Thymus (tissue), 11 donors: ENCODE measurements at regions not wholly inside any gene's neighbourhood (a gene's known extent, or its start where the extent isn't known, plus 50 kb on each side); places are given as distances from the start of the nearest gene placed in this dataset.

Experiments used
- DNase-seq, 9 donors: peaks; one replicate each; pipeline ENCODE4 v3.0.0-alpha.2; 2013; ENCODE audit warnings: low spot score in 9 of 9, low read depth in 6 of 9, missing footprints in 1 of 9
- H3K27ac ChIP-seq, 2 donors: one replicate each; pipeline ENCODE4 v1.5.1; 2013; ENCODE audit warnings: control low read depth in 1 of 2, low read depth in 1 of 2, low read length in 1 of 2, mild to moderate bottlenecking in 1 of 2, moderate library complexity in 1 of 2
- H3K27me3 ChIP-seq, 2 donors: one replicate each; pipeline ENCODE4 v1.5.1; 2013; ENCODE audit warnings: low read length in 1 of 2; ENCODE audit not compliant: control insufficient read depth in 2 of 2, insufficient read depth in 1 of 2
- H3K36me3 ChIP-seq, 2 donors: one replicate each; pipeline ENCODE4 v1.5.1; 2013; ENCODE audit warnings: low read length in 1 of 2, mild to moderate bottlenecking in 1 of 2, moderate library complexity in 1 of 2; ENCODE audit not compliant: control insufficient read depth in 2 of 2, insufficient read depth in 2 of 2
- H3K4me1 ChIP-seq, 2 donors: one replicate each; pipeline ENCODE4 v1.5.1; 2013; ENCODE audit warnings: low read length in 2 of 2; ENCODE audit not compliant: control insufficient read depth in 2 of 2, insufficient read depth in 2 of 2
- H3K4me3 ChIP-seq, 2 donors: one replicate each; pipeline ENCODE4 v1.5.1; 2013; ENCODE audit warnings: low read length in 2 of 2, control low read depth in 1 of 2, mild to moderate bottlenecking in 1 of 2
- H3K9me3 ChIP-seq, 2 donors: one replicate each; pipeline ENCODE4 v1.5.1; 2013; ENCODE audit warnings: low read length in 1 of 2, mild to moderate bottlenecking in 1 of 2; ENCODE audit not compliant: control insufficient read depth in 2 of 2, insufficient read depth in 1 of 2
- WGBS: extraction: QIAGEN DNeasy Blood & Tissue Kit; methylation state at CpG from one replicate; pipeline ENCODE4 v1.1.7; 2013; 5-methylcytosine and 5-hydroxymethylcytosine counted together
- donor health status: healthy.

GRCh38 chr5:116358015-116358523, 216.6 kb downstream of the SEMA6A start:
- Histone ChIP-seq H3K9me3 (no peaks in the 10 kb centered on the region), H3K27me3 (no peaks in the 10 kb centered on the region), H3K27ac (no peak overlapping the region), H3K4me1 (peaks cover 0 to 17% of the 10 kb centered on the region in 2 donors), H3K4me3 (no peak overlapping the region), H3K36me3 (no peaks in the 10 kb centered on the region)
- DNase-seq, result no peak

- H3K36me3 ChIP-seq, result no peaks in the 10 kb centered on the region
- no peaks in the 10 kb centered on the region for H3K9me3 ChIP-seq
- no peak overlapping the region for H3K27ac ChIP-seq
- H3K4me3 ChIP-seq, result no peak overlapping the region
- H3K27me3 ChIP-seq, result no peaks in the 10 kb centered on the region
- H3K4me1 ChIP-seq, result peaks cover 0 to 17% of the 10 kb centered on the region in 2 donors
- DNase-seq, result no peak
- 98% methylated on average over 6 of the region's 6 CpGs for WGBS
These were observed 218.6 kb downstream of the SEMA6A start for GRCh38 chr5:116355819-116356601.

GRCh38 chr5:116354699-116355098, 219.9 kb downstream of the SEMA6A start:
- Histone ChIP-seq H3K27ac (no peak overlapping the region), H3K36me3 (no peaks in the 10 kb centered on the region), H3K4me1 (peaks cover 0 to 13% of the 10 kb centered on the region in 2 donors), H3K27me3 (no peaks in the 10 kb centered on the region), H3K4me3 (no peak overlapping the region), H3K9me3 (no peaks in the 10 kb centered on the region)
- DNase-seq, result no peak

GRCh38 chr5:116347657-116348056, 227.0 kb downstream of the SEMA6A start:
- 100% methylated on average over 1 of the region's 1 CpG for WGBS

GRCh38 chr5:116343961-116344360, 230.7 kb downstream of the SEMA6A start:
- no peak overlapping the region for H3K4me3 ChIP-seq
- no peaks in the 10 kb centered on the region for H3K4me1 ChIP-seq
- H3K27ac ChIP-seq, result no peak overlapping the region
- no peak for DNase-seq
- H3K27me3 ChIP-seq, result no peaks in the 10 kb centered on the region
- H3K9me3 ChIP-seq, result peaks cover 0 to 7% of the 10 kb centered on the region in 2 donors
- 58% methylated on average over 4 of the region's 4 CpGs for WGBS
- no peaks in the 10 kb centered on the region for H3K36me3 ChIP-seq

More at GRCh38 chr5:116347657-116348056, 227.0 kb downstream of the SEMA6A start:
- no peaks in the 10 kb centered on the region for H3K4me1 ChIP-seq
- no peak for DNase-seq
- H3K27me3 ChIP-seq, result no peaks in the 10 kb centered on the region
- no peak overlapping the region for H3K4me3 ChIP-seq
- H3K27ac ChIP-seq, result no peak overlapping the region
- H3K9me3 ChIP-seq, result peaks cover 0 to 7% of the 10 kb centered on the region in 2 donors
- H3K36me3 ChIP-seq, result no peaks in the 10 kb centered on the region
